Naive thymus-derived CD4-positive, alpha-beta T cell (primary cell): ENCODE measurements at regions not wholly inside any gene's neighbourhood (a gene's known extent, or its start where the extent isn't known, plus 50 kb on each side); places are given as distances from the start of the nearest gene placed in this dataset.

ENCODE experiments used
- ATAC-seq: fragments of 150-1000 bp; cut with Tn5 transposase; 2 replicates; pipeline ENCODE4 v1.10.0; 2021; ENCODE audit warnings: mild to moderate bottlenecking, moderate library complexity
- CTCF ChIA-PET: fragments of 350-600 bp; sonication (Branson Sonifier 250); formaldehyde crosslinking; loops from one replicate; lab custom pipeline; 2021; ENCODE audit warnings: antibody characterized with exemption; lab: Charles Lee
- POLR2A ChIA-PET: fragments of 350-600 bp; sonication (Branson Sonifier 250); formaldehyde crosslinking; loops from one replicate; lab custom pipeline; 2021; ENCODE audit warnings: antibody characterized with exemption, inconsistent platforms; lab: Charles Lee
- DNase-seq, 9 donors: peaks; one replicate each; pipeline versions ENCODE4 v3.0.0 to v3.0.0-alpha.2; 2020 to 2022; ENCODE audit warnings: mixed read lengths in 1 of 9
- H3K27ac ChIP-seq: one replicate; pipeline ENCODE4 v1.7.0; 2013; ENCODE audit warnings: mild to moderate bottlenecking, low read depth, low read length, moderate library complexity
- H3K27me3 ChIP-seq, 2 donors: one replicate each; pipeline ENCODE4 v1.7.0; 2013; ENCODE audit warnings: low read length in 2 of 2, mild to moderate bottlenecking in 2 of 2, moderate library complexity in 2 of 2; ENCODE audit not compliant: control insufficient read depth in 2 of 2, insufficient read depth in 2 of 2
- H3K36me3 ChIP-seq, 3 experiments: 1 replicate in 2 of 3; 2 replicates in 1 of 3; pipeline ENCODE4 v1.7.0; 2013; ENCODE audit warnings: low read length in 3 of 3, mild to moderate bottlenecking in 3 of 3, moderate library complexity in 1 of 3; ENCODE audit not compliant: insufficient read depth in 3 of 3, control insufficient read depth in 2 of 3
- H3K4me1 ChIP-seq, 2 donors: one replicate each; pipeline ENCODE4 v1.7.0; 2013; ENCODE audit warnings: low read length in 2 of 2, mild to moderate bottlenecking in 2 of 2, moderate library complexity in 1 of 2; ENCODE audit not compliant: control insufficient read depth in 2 of 2, insufficient read depth in 2 of 2
- H3K4me3 ChIP-seq: 2 replicates; pipeline ENCODE4 v1.7.0; 2013; ENCODE audit warnings: mild to moderate bottlenecking, low read length
- H3K9me3 ChIP-seq, 3 experiments: 1 replicate in 2 of 3; 2 replicates in 1 of 3; pipeline ENCODE4 v1.7.0; 2013; ENCODE audit warnings: low read length in 3 of 3; ENCODE audit not compliant: control insufficient read depth in 2 of 3
- H3K27ac Mint-ChIP-seq, 9 donors: one replicate each; pipeline ENCODE4 v1.8.0; 2020 to 2022; ENCODE audit warnings: mixed read lengths in 9 of 9, mild to moderate bottlenecking in 8 of 9, moderate library complexity in 5 of 9, inconsistent platforms in 2 of 9
- H3K27me3 Mint-ChIP-seq, 5 donors: one replicate each; pipeline ENCODE4 v1.8.0; 2021 to 2022; ENCODE audit warnings: mixed read lengths in 5 of 5, mild to moderate bottlenecking in 1 of 5
- H3K36me3 Mint-ChIP-seq, 5 donors: one replicate each; pipeline ENCODE4 v1.8.0; 2020 to 2022; ENCODE audit warnings: mixed read lengths in 5 of 5, mild to moderate bottlenecking in 3 of 5, inconsistent platforms in 1 of 5
- H3K4me1 Mint-ChIP-seq, 7 donors: one replicate each; pipeline ENCODE4 v1.8.0; 2020 to 2022; ENCODE audit warnings: mixed read lengths in 7 of 7, mild to moderate bottlenecking in 3 of 7, inconsistent platforms in 1 of 7
- H3K4me3 Mint-ChIP-seq, 10 donors: one replicate each; pipeline ENCODE4 v1.8.0; 2020 to 2022; ENCODE audit warnings: mild to moderate bottlenecking in 10 of 10, mixed read lengths in 10 of 10, moderate library complexity in 6 of 10, inconsistent platforms in 2 of 10
- H3K9me3 Mint-ChIP-seq, 11 donors: one replicate each; pipeline ENCODE4 v1.8.0; 2020 to 2022; ENCODE audit warnings: mixed read lengths in 11 of 11, mild to moderate bottlenecking in 4 of 11, inconsistent platforms in 1 of 11, moderate library complexity in 1 of 11
- intact Hi-C, 2 donors: fragments of 100-400 bp; cut with micrococcal nuclease; formaldehyde crosslinking; loops; one replicate each; pipeline ENCODE4 v1.15.1; 2023

GRCh38 chr19:29386970-29387369 lies 138.8 kb upstream of the VSTM2B start:
- no peak overlapping the region for H3K27ac Mint-ChIP-seq
- intact Hi-C loops: no loop called here

GRCh38 chr19:29387586-29387985 lies 138.2 kb upstream of the VSTM2B start:
- Mint-ChIP-seq H3K27me3 (peaks cover 0 to 21% (median 0%) of the 10 kb centered on the region in 5 donors), H3K27ac (no peak overlapping the region), H3K4me3 (no peak overlapping the region), H3K9me3 (peaks cover 0 to 36% (median 18%) of the 10 kb centered on the region in 11 donors), H3K4me1 (peaks cover 0 to 1% (median 0%) of the 10 kb centered on the region in 7 donors), H3K36me3 (no peaks in the 10 kb centered on the region)
- ChIA-PET CTCF (no interaction called here), POLR2A (no interaction called here)
- Histone ChIP-seq H3K27ac (no peak overlapping the region), H3K9me3 (peaks cover 0 to 21% (median 0%) of the 10 kb centered on the region in 3 experiments), H3K4me1 (no peaks in the 10 kb centered on the region), H3K27me3 (no peaks in the 10 kb centered on the region), H3K4me3 (no peak overlapping the region), H3K36me3 (no peaks in the 10 kb centered on the region)
- DNase-seq: no peak
- no peak for ATAC-seq
- intact Hi-C loops: no loop called here

More at GRCh38 chr19:29386970-29387369, 138.8 kb upstream of the VSTM2B start:
- H3K27ac ChIP-seq: no peak overlapping the region
- no peaks in the 10 kb centered on the region for H3K27me3 ChIP-seq
- no peaks in the 10 kb centered on the region for H3K4me1 ChIP-seq
- no peak for ATAC-seq
- no peak overlapping the region for H3K4me3 Mint-ChIP-seq
- peaks cover 0 to 34% (median 18%) of the 10 kb centered on the region in 11 donors for H3K9me3 Mint-ChIP-seq
- no peak overlapping the region for H3K4me3 ChIP-seq
- no peaks in the 10 kb centered on the region for H3K36me3 ChIP-seq
- H3K27me3 Mint-ChIP-seq: peaks cover 0 to 22% (median 0%) of the 10 kb centered on the region in 5 donors
- ChIA-PET CTCF (no interaction called here), POLR2A (no interaction called here)
- H3K4me1 Mint-ChIP-seq: peaks cover 0 to 1% (median 0%) of the 10 kb centered on the region in 7 donors
- H3K9me3 ChIP-seq: peaks cover 0 to 20% (median 0%) of the 10 kb centered on the region in 3 experiments
- no peak for DNase-seq
- no peaks in the 10 kb centered on the region for H3K36me3 Mint-ChIP-seq

GRCh38 chr19:29389495-29389894 lies 136.3 kb upstream of the VSTM2B start:
- Histone ChIP-seq H3K36me3 (no peaks in the 10 kb centered on the region), H3K27ac (no peak overlapping the region), H3K4me1 (no peaks in the 10 kb centered on the region), H3K9me3 (peaks cover 0 to 21% (median 0%) of the 10 kb centered on the region in 3 experiments), H3K4me3 (no peak overlapping the region), H3K27me3 (no peaks in the 10 kb centered on the region)
- Mint-ChIP-seq H3K4me1 (peaks cover 0 to 1% (median 0%) of the 10 kb centered on the region in 7 donors), H3K27ac (no peak overlapping the region), H3K27me3 (peaks cover 0 to 21% (median 6%) of the 10 kb centered on the region in 5 donors), H3K9me3 (peaks cover 5 to 40% (median 18%) of the 10 kb centered on the region in 11 donors), H3K4me3 (no peak overlapping the region), H3K36me3 (no peaks in the 10 kb centered on the region)
- ATAC-seq: no peak
- no peak for DNase-seq
- ChIA-PET CTCF (no interaction called here), POLR2A (no interaction called here)
- intact Hi-C loops: no loop called here

- POLR2A ChIA-PET: no interaction called here
- H3K36me3 Mint-ChIP-seq: no peaks in the 10 kb centered on the region
These were observed 135.1 kb upstream of the VSTM2B start for GRCh38 chr19:29390742-29391141.

GRCh38 chr19:29393915-29394460 lies 131.8 kb upstream of the VSTM2B start:
- Mint-ChIP-seq H3K36me3 (no peaks in the 10 kb centered on the region), H3K9me3 (peaks cover 5 to 34% (median 17%) of the 10 kb centered on the region in 11 donors), H3K27me3 (peaks cover 0 to 29% (median 11%) of the 10 kb centered on the region in 5 donors), H3K4me3 (no peak overlapping the region), H3K4me1 (no peaks in the 10 kb centered on the region), H3K27ac (no peak overlapping the region)
- no peak overlapping the region for H3K27ac ChIP-seq
- no peaks in the 10 kb centered on the region for H3K4me1 ChIP-seq
- no peaks in the 10 kb centered on the region for H3K36me3 ChIP-seq
- ChIA-PET CTCF (no interaction called here), POLR2A (no interaction called here)
- DNase-seq (no peak), ATAC-seq (no peak)
- peaks cover 0 to 21% (median 0%) of the 10 kb centered on the region in 3 experiments for H3K9me3 ChIP-seq
- H3K4me3 ChIP-seq: no peak overlapping the region
- intact Hi-C loops: no loop called here
- H3K27me3 ChIP-seq: no peaks in the 10 kb centered on the region

More at GRCh38 chr19:29390742-29391141, 135.1 kb upstream of the VSTM2B start:
- Mint-ChIP-seq H3K9me3 (peaks cover 5 to 40% (median 18%) of the 10 kb centered on the region in 11 donors), H3K4me1 (peaks cover 0 to under 1% (median 0%) of the 10 kb centered on the region in 7 donors), H3K27ac (peak overlapping the region in 1 of 9 donors; percentile 10), H3K27me3 (peaks cover 0 to 32% (median 11%) of the 10 kb centered on the region in 5 donors), H3K4me3 (no peak overlapping the region)
- DNase-seq: no peak
- no peaks in the 10 kb centered on the region for H3K36me3 ChIP-seq
- peaks cover 0 to 21% (median 0%) of the 10 kb centered on the region in 3 experiments for H3K9me3 ChIP-seq
- intact Hi-C loops: no loop called here
- CTCF ChIA-PET: no interaction called here
- ATAC-seq: no peak
- no peak overlapping the region for H3K4me3 ChIP-seq
- no peak overlapping the region for H3K27ac ChIP-seq
- no peaks in the 10 kb centered on the region for H3K4me1 ChIP-seq
- H3K27me3 ChIP-seq: no peaks in the 10 kb centered on the region

GRCh38 chr19:29395111-29395733 lies 130.6 kb upstream of the VSTM2B start:
- H3K27ac ChIP-seq: no peak overlapping the region
- no peak for DNase-seq
- H3K27me3 ChIP-seq: no peaks in the 10 kb centered on the region
- H3K36me3 Mint-ChIP-seq: no peaks in the 10 kb centered on the region
- H3K9me3 ChIP-seq: peaks cover 0 to 13% (median 0%) of the 10 kb centered on the region in 3 experiments
- peak overlapping the region in 1 of 9 donors; percentile 62 for H3K27ac Mint-ChIP-seq
- H3K27me3 Mint-ChIP-seq: peaks cover 0 to 40% (median 14%) of the 10 kb centered on the region in 5 donors
- intact Hi-C loops: no loop called here
- ATAC-seq: no peak
- POLR2A ChIA-PET: no interaction called here
- H3K4me1 ChIP-seq: no peaks in the 10 kb centered on the region
- peaks cover 0 to 1% (median 0%) of the 10 kb centered on the region in 7 donors for H3K4me1 Mint-ChIP-seq
- no peak overlapping the region for H3K4me3 Mint-ChIP-seq
- H3K36me3 ChIP-seq: no peaks in the 10 kb centered on the region
- H3K9me3 Mint-ChIP-seq: peaks cover 4 to 25% (median 14%) of the 10 kb centered on the region in 11 donors
- CTCF ChIA-PET: no interaction called here
- no peak overlapping the region for H3K4me3 ChIP-seq
